Spleen (tissue), 11 donors: ENCODE measurements at regions not wholly inside any gene's neighbourhood (a gene's known extent, or its start where the extent isn't known, plus 50 kb on each side); places are given as distances from the start of the nearest gene placed in this dataset.

Experiments used
- DNase-seq: peaks from one replicate; pipeline ENCODE4 v3.0.0-alpha.2; 2020
- H3K27ac ChIP-seq, 8 donors: fragments of 200-600 bp; sonication (generic) in 7 of 8; 1 replicate in 4 of 8; 2 replicates in 4 of 8; pipeline versions ENCODE4 v1.5.0 to v1.8.0; 2016 to 2021; ENCODE audit warnings: inconsistent platforms in 4 of 8, mild to moderate bottlenecking in 4 of 8, moderate library complexity in 1 of 8
- H3K27me3 ChIP-seq, 7 donors: fragments of 200-600 bp; sonication (generic) in 6 of 7; replicated peaks in 1 of 7; 1 replicate in 4 of 7; 2 replicates in 3 of 7; pipeline versions ENCODE4 v1.5.0 to v1.8.0; 2016 to 2021; ENCODE audit warnings: inconsistent platforms in 3 of 7, mild to moderate bottlenecking in 1 of 7
- H3K36me3 ChIP-seq, 6 donors: fragments of 200-600 bp; sonication (generic) in 5 of 6; 1 replicate in 4 of 6; 2 replicates in 2 of 6; pipeline versions ENCODE4 v1.5.0 to v1.8.0; 2016 to 2021; ENCODE audit warnings: inconsistent platforms in 2 of 6
- H3K4me1 ChIP-seq, 6 donors: fragments of 200-600 bp; sonication (generic) in 5 of 6; 1 replicate in 3 of 6; 2 replicates in 3 of 6; pipeline versions ENCODE4 v1.5.0 to v1.8.0; 2016 to 2021; ENCODE audit warnings: inconsistent platforms in 3 of 6
- H3K4me3 ChIP-seq, 8 donors: fragments of 200-600 bp; sonication (generic) in 7 of 8; 1 replicate in 4 of 8; 2 replicates in 4 of 8; pipeline versions ENCODE4 v1.5.0 to v1.8.0; 2016 to 2021; ENCODE audit warnings: inconsistent platforms in 4 of 8, mild to moderate bottlenecking in 4 of 8, moderate library complexity in 2 of 8
- H3K9me3 ChIP-seq, 8 donors: fragments of 200-600 bp; sonication (generic) in 7 of 8; 1 replicate in 4 of 8; 2 replicates in 4 of 8; pipeline versions ENCODE4 v1.5.0 to v1.8.0; 2016 to 2021; ENCODE audit warnings: inconsistent platforms in 4 of 8
- POLR2A ChIP-seq, 3 donors: fragments of 450-650 bp; IDR thresholded peaks; one replicate each; pipeline ENCODE4 v1.5.1; 2017; ENCODE audit warnings: antibody characterized with exemption in 3 of 3, mild to moderate bottlenecking in 1 of 3
- POLR2AphosphoS5 ChIP-seq, 3 donors: sonication (generic); formaldehyde crosslinking; IDR thresholded peaks; one replicate each; pipeline ENCODE4 v1.5.1; 2017; ENCODE audit warnings: antibody characterized with exemption in 3 of 3
- WGBS, 5 donors: extraction: QIAGEN DNeasy Blood & Tissue Kit in 3 of 5; methylation state at CpG; one replicate each; pipeline versions ENCODE4 v1.1.5 to v1.1.7; 2013 to 2018; 5-methylcytosine and 5-hydroxymethylcytosine counted together
- intact Hi-C: fragments of 100-400 bp; cut with DNase I; formaldehyde crosslinking; loops from one replicate; pipeline ENCODE4 v1.15.0; 2023; ENCODE audit warnings: low total_unique reads
- TF ChIP-seq, protein P1 (sequence below), 11 experiments: fragments of 200-600 bp in 7 of 11; fragments of 450-650 bp in 4 of 11; sonication (generic) in 4 of 11; IDR thresholded peaks in 8 of 11; conservative IDR thresholded peaks in 3 of 11; 1 replicate in 7 of 11; 2 replicates in 4 of 11; pipeline versions ENCODE4 v1.4.0 to v1.8.0; 2016 to 2021; ENCODE audit warnings: antibody characterized with exemption in 11 of 11, inconsistent platforms in 4 of 11, mild to moderate bottlenecking in 1 of 11
- donor health status: healthy with polysubstance abuse.
- donor health status: DM: no; HTN: no; CAD: no; lungs with moderate emphysema.
- donor health status: DM: no; HTN: no; CAD: no.
- donor health status: Bipolar disorder and iron deficiency.
- donor health status: healthy.
- donor health status: DM: no; HTN: no; CAD: no.
- donor health status: DM: yes; HTN: yes; CAD: no.

GRCh38 chrX:40853004-40853815 is 117.9 kb upstream of the MED14 start:
- Histone ChIP-seq H3K27ac (no peak overlapping the region), H3K4me1 (no peaks in the 10 kb centered on the region), H3K27me3 (peaks cover 0 to 10% (median 0%) of the 10 kb centered on the region in 7 donors), H3K4me3 (no peak overlapping the region), H3K36me3 (no peaks in the 10 kb centered on the region), H3K9me3 (peaks cover 0 to 9% (median 0%) of the 10 kb centered on the region in 8 donors)
- 41 to 76% (median 70%) methylated on average over 4 of the region's 4 CpGs for WGBS, 5 donors
- DNase-seq = no peak
- TF ChIP-seq POLR2A (IDR thresholded peaks at IDR 0.05) (no peak), POLR2AphosphoS5 (IDR thresholded peaks at IDR 0.05) (no peak)
- TF ChIP-seq, protein P1, sequence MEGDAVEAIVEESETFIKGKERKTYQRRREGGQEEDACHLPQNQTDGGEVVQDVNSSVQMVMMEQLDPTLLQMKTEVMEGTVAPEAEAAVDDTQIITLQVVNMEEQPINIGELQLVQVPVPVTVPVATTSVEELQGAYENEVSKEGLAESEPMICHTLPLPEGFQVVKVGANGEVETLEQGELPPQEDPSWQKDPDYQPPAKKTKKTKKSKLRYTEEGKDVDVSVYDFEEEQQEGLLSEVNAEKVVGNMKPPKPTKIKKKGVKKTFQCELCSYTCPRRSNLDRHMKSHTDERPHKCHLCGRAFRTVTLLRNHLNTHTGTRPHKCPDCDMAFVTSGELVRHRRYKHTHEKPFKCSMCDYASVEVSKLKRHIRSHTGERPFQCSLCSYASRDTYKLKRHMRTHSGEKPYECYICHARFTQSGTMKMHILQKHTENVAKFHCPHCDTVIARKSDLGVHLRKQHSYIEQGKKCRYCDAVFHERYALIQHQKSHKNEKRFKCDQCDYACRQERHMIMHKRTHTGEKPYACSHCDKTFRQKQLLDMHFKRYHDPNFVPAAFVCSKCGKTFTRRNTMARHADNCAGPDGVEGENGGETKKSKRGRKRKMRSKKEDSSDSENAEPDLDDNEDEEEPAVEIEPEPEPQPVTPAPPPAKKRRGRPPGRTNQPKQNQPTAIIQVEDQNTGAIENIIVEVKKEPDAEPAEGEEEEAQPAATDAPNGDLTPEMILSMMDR (IDR thresholded peaks at IDR 0.05 in 8 of 11, conservative IDR thresholded peaks at IDR 0.05 in 3 of 11) = no peak
- intact Hi-C loops = no loop called here

- no peak overlapping the region for H3K27ac ChIP-seq
- intact Hi-C loops = no loop called here
- TF ChIP-seq POLR2AphosphoS5 (IDR thresholded peaks at IDR 0.05) (no peak), POLR2A (IDR thresholded peaks at IDR 0.05) (no peak)
- TF ChIP-seq, protein P1 (IDR thresholded peaks at IDR 0.05 in 8 of 11, conservative IDR thresholded peaks at IDR 0.05 in 3 of 11) = no peak
- no peak overlapping the region for H3K4me3 ChIP-seq
- H3K4me1 ChIP-seq = no peaks in the 10 kb centered on the region
- H3K27me3 ChIP-seq = peaks cover 0 to 12% (median 0%) of the 10 kb centered on the region in 7 donors
- no peak for DNase-seq
- peaks cover 0 to 9% (median 0%) of the 10 kb centered on the region in 8 donors for H3K9me3 ChIP-seq
- no peaks in the 10 kb centered on the region for H3K36me3 ChIP-seq
These were observed 118.4 kb upstream of the MED14 start for GRCh38 chrX:40853816-40854123.

- no peak for DNase-seq
- TF ChIP-seq POLR2A (IDR thresholded peaks at IDR 0.05) = no peak
- TF ChIP-seq, protein P1 (IDR thresholded peaks at IDR 0.05 in 8 of 11, conservative IDR thresholded peaks at IDR 0.05 in 3 of 11) = no peak
- no peak for TF ChIP-seq POLR2AphosphoS5 (IDR thresholded peaks at IDR 0.05)
- intact Hi-C loops = no loop called here
- peaks cover 0 to 9% (median 0%) of the 10 kb centered on the region in 8 donors for H3K9me3 ChIP-seq
- no peak overlapping the region for H3K27ac ChIP-seq
- H3K4me1 ChIP-seq = no peaks in the 10 kb centered on the region
- peaks cover 0 to 12% (median 0%) of the 10 kb centered on the region in 7 donors for H3K27me3 ChIP-seq
- WGBS, 5 donors = 87 to 95% (median 93%) methylated on average over 1 of the region's 1 CpG
- H3K4me3 ChIP-seq = no peak overlapping the region
- H3K36me3 ChIP-seq = no peaks in the 10 kb centered on the region
These were observed 118.9 kb upstream of the MED14 start for GRCh38 chrX:40854242-40854641.

DNA sequence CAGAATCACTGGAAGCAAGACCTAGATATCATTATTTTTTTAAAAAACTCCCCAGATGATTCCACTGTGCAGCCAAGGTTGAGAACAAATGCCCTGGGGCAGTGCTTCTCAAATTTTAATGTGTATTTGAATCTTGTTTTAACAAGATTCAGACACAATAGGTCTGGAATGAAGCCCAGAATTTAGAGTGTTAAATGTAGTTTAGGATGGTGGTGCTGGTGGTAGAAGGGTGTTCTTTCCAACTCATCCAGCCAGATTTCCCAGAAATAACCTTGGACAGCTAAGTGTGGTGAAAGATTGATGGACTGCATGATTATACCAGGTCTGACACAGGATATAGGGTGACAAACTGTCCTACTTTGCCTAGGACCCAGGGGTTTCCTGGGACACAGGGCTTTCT is 120.1 kb upstream of the MED14 start:
- TF ChIP-seq POLR2AphosphoS5 (IDR thresholded peaks at IDR 0.05) (no peak), POLR2A (IDR thresholded peaks at IDR 0.05) (no peak)
- TF ChIP-seq, protein P1 (IDR thresholded peaks at IDR 0.05 in 8 of 11, conservative IDR thresholded peaks at IDR 0.05 in 3 of 11) = no peak
- peaks cover 0 to 5% (median 0%) of the 10 kb centered on the region in 7 donors for H3K27me3 ChIP-seq
- H3K4me3 ChIP-seq = no peak overlapping the region
- H3K27ac ChIP-seq = no peak overlapping the region
- intact Hi-C loops = no loop called here
- no peaks in the 10 kb centered on the region for H3K36me3 ChIP-seq
- peaks cover 0 to 2% (median 0%) of the 10 kb centered on the region in 8 donors for H3K9me3 ChIP-seq
- no peak for DNase-seq
- H3K4me1 ChIP-seq = no peaks in the 10 kb centered on the region
